ENCODE measurements at regions not wholly inside any gene's neighbourhood (a gene's known extent, or its start where the extent isn't known, plus 50 kb on each side); places are given as distances from the start of the nearest gene placed in this dataset.

DNA sequence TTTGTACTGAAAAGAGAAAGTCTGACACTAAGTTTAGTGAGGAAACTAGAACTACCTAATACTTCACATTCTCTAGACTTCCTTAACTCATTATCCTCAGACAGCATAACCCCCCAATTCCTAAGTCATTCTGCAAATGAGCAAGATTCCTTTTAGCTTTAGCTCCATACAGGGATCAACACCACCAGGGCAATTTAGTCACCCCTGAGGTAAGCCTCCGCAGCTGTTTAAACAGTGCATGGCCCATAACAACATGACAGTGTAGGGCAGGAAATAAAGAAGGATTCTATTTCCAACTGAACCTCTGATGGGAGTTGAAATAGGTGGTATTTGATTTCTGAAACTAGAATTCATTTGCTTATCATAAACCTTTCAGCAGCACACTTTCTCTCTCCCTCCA lies 112.8 kb upstream of the DKK2 start:
- FAIRE-seq = no peak

DNA sequence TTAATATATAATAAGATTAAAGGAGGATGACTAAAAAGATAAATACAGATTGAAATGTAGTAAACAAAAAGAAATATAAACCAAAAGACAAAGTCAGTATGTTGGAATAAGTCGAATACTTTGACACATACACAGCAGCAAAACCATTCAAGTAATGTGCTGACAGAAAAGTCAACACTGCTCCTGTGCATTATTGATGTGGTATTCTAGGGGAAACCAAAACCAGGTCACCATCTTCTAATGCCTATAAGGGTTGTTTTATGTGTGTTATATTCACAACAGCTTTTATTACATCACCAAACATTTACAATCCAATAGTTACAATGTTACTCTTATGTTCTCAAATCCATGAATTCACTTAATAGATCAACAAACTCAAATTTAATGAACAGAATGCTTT lies 111.8 kb upstream of the DKK2 start:
- no peak for FAIRE-seq

DNA sequence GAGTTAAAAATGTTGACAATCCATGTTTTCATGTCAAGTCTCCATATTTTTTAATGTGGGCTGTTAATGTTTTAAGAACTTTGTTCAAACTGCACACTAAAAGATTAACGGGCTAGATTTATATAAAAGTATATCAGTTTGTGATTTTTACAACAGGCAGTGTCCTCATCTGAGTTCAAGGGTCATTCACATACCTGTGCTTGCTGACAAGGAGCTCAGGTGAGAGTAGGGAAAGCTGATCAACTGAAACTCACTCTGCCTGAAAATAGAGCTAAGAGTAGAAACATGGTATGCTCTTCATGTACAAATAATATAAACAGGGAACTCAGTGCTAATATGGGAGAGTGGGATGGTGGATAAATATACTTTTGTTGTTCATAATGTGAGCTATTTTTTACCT lies 102.3 kb upstream of the DKK2 start:
- FAIRE-seq = no peak

DNA sequence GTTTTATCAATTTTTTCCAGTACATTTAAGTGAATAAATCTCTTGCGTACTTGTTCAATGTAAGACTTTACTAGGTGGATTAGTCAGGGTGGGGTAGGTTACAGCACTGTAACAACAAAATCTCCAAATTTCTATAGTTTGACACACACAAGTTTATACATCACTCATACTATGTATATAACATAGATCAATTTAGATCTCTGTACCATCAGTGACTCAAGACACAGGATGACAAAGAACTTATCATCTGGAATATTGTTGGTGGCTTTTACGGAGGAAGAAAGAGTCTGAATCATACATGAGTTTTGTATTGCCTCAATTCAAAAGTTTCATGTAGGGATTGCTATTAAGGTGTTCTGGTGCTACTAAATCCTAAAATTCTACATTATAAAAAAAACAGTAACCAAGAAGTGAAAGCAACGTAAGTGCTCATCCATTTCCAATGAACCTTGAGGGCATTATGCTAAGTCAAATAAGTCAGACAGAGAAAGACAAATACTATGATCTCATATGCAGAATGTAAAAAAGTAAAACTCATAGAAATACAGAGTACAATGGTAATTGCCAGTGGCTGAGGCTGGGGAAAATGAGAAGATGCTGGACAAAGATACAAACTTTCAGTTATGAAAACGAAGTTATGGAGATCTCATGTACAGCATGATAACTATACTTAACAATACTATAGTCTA lies 98.0 kb upstream of the DKK2 start:
- no peak for FAIRE-seq

DNA sequence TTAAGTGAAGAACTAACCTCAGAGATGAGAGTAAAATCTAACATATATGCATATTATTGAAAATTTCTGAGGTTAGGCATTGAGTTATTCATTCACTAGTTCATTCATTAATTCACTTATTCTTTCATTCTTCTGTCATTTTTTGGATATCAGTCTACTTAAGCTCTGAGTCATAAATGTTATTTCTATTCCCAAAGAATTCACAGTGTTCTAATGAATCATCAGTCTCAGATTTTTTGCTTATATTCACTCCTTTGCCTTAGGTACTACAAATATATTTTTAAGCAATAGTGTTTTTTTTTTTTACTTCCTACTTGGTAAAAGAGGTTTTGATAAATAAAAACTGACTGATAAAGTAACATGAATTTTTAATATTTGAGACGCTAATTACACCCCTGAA lies 95.2 kb upstream of the DKK2 start:
- FAIRE-seq = no peak

DNA sequence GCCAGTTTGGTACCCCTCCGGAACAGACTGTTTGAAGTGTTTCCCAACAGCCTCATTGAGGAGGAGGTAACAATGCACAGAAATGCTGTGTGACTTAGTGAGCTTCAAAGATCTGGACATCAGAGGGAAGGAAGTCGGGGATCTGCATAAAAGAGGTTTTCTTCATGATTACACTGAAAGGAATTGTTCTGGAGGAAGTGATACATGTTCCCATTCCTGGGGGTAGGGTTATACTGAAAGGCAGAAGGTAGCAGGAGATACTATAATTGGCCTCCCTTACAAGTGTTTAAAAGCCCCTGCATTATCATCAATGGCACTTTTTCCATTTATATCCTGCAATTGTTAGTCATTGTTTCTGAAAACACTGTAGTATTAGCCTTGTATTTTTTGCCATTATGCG lies 94.0 kb upstream of the DKK2 start:
- FAIRE-seq = no peak

DNA sequence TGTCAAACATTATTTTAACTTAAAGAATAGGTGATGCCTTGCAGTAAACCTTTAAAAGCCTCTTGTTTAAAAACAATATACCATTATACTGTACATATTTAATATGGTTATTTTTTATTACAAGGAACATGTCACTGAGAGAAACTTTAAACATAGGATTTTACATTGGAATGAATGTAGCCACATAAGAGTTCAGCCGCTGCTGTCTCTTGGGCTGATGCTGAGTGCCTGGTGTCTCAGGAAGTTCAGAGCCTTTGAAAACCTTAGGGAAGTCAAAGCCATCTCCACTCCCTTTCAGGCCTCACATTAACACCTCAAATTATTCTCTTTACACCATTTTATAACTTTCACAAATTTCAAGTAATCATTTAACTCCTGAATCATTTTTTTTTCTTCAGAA lies 93.5 kb upstream of the DKK2 start:
- no peak for FAIRE-seq

DNA sequence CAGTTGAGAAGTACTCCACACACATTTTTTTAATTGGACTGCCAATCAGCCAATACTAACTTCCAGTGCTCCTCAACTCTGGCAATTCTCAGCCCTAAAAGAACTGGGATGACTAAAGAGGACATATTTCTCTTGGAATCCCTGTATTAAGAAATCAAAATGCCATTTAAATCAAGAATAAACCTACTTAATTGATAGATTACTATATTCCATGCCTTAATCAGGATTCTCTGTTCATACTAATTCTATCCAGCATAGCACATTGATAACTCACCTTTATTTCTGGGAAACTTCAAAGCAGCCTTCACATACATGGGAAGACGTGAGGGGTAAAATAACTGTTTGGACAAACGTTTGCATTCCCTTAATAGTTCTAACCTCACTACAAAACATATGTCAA lies 93.0 kb upstream of the DKK2 start:
- FAIRE-seq = no peak

DNA sequence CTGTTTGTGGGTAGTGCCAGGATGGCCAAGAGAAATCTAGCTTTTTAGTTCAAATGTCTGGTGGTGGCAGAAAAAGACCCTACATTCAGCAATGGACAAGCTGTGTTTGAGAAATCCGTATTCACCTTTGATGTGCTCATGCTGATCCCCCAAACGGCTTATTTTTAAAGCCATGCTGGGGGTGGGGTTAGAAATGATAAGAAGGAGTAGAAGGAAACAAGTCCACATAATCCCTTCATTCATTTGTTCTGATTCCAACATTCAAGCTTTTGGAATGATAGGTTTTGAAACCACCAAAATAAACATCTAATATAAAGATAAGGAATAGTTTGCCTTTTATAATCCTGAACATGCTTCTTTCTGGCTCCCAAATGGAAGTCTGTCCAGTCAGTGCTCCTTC lies 92.0 kb upstream of the DKK2 start:
- FAIRE-seq = no peak

DNA sequence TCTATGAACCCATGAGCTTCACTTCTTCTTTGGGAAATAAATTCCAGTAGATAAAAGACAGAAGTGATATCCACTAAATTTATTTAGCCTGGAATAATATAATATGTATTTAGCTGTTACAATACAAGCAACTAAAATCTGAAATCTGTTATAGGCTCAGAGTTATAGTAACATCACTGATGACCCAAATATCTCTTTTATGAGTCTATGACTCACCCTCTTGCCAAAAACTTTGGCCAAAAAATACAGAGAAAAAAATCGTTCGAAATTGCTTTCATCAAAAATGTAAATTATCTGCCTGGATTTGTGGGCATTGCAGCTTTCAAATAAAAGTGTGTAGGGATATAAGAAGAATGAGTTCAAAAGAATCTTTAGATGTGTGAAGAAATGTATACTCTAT lies 89.4 kb upstream of the DKK2 start:
- FAIRE-seq = no peak

DNA sequence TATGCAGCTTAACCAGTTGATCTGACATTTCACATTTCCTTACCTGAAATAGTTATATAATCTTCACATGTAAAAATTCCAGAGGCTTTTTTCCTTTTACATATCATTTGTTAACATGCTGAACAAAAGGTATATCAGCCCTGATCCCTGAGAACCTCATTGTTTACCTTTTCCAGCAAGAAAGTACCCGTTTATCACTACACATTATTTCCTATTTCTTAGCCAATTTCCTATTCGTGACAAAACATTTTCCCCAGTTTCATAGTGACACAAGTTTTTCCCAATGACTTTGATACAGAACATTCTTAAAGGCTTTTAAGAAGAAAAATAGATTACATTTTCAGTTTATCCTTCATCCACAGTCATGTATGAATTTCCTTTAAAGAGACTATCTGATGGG lies 86.6 kb upstream of the DKK2 start:
- FAIRE-seq = no peak

DNA sequence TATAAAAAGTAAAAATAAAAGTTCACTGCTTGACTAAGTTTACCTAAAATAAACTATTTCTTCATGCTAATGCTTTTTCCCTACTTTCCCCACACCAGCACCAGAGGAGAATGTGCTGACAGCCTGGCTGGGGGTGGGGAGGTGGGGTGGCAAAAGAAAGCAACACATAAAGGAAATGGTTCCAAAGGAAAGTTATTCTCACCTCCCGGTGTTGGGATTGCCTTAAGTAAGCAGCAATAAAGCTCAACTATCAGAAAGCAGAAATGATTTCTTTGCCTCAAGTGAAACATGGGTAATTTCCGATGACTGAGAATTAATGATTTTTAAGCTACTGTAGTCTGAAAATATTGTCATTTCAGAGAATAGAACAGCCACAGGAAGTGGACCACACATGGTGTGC lies 84.5 kb upstream of the DKK2 start:
- no peak for FAIRE-seq

DNA sequence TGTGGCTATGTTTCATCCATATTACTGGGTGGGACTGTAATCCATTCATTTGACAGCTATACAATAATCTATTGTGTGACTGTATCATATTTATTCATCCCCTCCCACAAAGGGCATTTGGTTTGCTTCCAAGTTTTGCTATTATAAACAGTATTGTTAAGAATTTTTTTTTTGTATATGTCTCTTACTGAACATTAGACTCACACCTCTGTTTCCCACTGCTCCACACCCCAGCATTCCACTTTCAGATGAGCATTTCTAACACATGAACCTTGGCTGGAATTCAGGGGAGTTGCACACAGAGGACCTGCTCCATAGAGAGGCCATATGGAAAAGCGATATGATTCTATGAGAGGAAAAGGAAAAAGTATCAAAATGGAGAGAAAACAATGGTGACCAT lies 81.6 kb upstream of the DKK2 start:
- no peak for FAIRE-seq

DNA sequence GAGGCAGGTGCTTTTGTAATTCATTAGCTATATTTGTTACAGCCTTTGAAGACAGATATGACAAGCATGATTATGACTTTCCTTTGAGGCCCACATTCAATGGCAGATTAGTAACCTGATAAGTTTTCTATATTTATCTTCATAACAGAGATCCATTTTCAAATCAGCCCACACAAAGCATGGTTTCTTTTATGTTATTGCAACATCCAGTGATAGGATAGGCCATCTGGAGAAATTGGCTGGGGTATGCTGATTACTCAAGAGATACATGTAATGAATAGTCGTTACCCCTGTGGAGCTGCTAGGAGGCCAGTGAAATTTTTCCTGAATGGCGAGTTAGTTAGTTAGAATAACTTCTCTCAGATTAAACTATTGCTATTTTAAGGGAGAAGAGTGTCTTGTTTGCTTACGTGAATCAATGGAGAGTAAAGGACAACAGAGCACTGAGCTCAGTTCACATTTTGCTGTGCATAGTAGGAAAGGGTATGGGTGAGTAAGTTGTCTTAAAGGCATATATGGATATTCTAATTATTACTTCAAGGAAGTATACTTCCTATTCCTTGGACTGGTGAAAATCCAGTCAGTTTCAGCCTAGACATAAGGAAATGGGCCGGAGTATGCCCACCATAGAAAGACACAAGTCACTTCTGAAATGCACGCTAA lies 79.2 kb upstream of the DKK2 start:
- FAIRE-seq = no peak

DNA sequence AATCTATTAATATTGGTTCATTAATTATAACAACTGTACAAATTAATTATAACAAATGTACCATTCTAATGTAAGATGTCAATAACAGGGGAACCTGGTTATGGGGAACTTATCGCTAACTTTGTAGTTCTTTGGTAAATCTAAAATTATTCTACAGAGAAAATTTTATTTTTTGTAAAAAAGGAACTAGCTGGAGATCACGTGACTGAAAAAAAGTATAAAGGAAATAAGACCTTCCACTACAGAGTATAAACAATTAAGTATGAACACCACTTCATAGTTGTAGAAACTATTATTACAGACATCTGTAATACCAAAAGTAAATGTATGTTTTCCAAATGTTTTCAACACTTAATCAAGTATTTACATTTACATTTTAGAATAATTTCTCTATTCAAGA lies 77.9 kb upstream of the DKK2 start:
- FAIRE-seq = no peak

DNA sequence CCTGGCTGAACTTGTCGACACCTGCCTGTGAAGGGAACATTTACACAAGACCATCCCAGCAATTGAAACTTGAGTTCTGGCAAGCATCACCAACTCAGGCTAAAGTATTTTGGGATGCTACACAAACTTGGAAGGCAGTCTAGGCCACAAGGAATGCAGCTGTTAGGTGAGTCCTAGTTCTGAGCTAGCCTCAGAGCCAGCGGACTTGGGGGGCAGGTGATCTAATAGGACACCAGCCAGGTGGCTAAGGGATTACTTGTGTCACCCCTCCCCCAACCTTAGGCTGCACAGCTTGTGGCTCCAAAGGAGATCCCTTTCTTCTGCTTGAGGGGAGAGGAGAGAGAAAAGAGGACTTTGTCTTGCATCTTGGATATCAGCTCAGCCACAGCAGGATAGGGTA lies 62.3 kb upstream of the DKK2 start:
- FAIRE-seq = no peak

DNA sequence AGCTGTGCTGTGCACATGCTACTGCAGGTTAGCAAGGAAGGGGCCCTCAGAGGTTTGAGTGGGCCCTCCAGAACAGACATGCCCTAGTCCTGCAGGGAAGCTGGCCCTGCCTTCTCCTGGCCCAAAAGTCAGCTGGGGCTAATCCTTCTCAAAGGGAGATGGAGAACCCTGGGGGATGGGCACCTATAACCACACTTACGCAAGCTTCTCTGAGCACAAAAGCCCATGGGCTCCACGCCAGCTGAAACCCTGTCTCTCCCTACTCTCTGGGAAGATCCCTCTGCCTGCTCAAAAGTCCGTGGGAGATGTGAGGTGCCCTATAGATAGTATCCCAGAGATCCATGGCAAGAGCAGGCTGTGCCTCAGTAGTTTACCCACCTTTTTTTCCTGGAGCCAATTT lies 58.9 kb upstream of the DKK2 start:
- FAIRE-seq = no peak

DNA sequence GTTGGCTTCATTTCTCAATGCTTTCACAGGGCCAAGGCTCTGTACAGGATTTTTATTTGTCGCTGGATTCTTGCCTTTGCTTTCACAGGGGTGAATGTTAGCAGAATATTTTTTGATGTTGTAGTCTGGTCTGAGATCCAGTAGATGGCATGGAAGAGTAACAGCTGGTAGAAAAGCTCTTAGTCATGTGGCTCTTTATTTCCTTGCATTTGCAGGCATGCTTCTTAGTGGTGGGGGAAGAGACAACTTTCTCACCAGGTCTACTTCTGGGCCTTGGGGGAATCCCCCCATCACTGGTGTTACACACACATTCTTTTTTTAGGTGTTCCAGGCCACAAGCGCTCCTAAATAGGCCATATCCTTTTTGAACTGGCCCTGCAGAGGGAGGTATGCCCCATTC lies 58.2 kb upstream of the DKK2 start:
- no peak for FAIRE-seq
